ENCODE measurements at regions not wholly inside any gene's neighbourhood (a gene's known extent, or its start where the extent isn't known, plus 50 kb on each side); places are given as distances from the start of the nearest gene placed in this dataset.
"Not testable (repeated sequence)": the region's sequence is repeated elsewhere in the genome, so short reads cannot be mapped to it uniquely, and the experiment has no call there.

DNA sequence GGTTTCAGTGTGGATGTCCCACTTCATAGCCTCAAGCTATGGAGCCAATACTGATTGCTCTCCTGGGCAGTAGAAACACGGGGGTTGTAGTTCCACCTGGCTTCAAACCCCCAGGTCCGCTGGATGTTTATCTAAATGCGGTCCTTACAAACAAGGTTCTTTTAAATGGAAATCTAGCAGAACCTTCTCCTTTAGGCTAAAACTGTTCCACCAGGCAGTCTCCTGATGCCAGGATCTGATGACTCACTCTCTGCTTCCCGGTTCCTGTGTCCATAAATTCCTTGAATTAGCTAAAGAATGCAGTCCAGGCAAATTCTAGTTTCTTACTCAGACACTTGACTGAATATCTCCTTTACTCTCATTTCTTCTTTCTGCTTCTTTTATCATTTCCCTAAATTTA is 108.4 kb upstream of the FAM3C start:
- peak in 4 of 10 donors; percentile 20 to 74 (median 28) for DNase-seq
- intact Hi-C loops (cut with DNase I): no loop called here

DNA sequence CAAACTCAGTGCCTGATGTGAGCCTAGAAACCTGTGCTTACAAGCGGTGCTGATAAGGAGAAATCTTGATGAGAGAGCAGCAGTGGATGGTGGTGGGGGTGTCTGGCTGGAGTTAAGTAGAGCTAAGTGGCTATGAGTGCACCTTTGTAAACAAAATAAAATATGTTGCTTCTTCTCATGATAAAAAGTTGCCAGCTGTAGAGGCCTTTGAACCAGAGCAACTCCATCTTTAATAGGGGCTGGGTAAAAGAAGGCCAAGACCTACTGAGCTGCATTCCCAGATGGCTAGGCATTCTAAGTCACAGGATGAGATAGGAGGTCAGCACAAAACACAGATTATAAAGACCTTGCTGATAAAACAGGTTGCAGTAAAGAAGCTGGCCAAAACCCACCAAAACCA is 107.6 kb upstream of the FAM3C start:
- intact Hi-C loops (cut with DNase I): no loop called here
- DNase-seq: no peak

GRCh38 chr7:121503039-121503438 is 106.9 kb upstream of the FAM3C start:
- intact Hi-C loops (cut with DNase I): no loop called here
- no peak for DNase-seq

GRCh38 chr7:121501566-121501965 is 105.5 kb upstream of the FAM3C start:
- intact Hi-C loops (cut with DNase I): no loop called here
- DNase-seq: no peak

GRCh38 chr7:121500360-121501058 is 104.4 kb upstream of the FAM3C start:
- no peak for DNase-seq
- intact Hi-C loops (cut with DNase I): no loop called here

- no peak for DNase-seq
- intact Hi-C loops (cut with DNase I): no loop called here
Observed at GRCh38 chr7:121499624-121500023, 103.5 kb upstream of the FAM3C start.

- no peak for DNase-seq
- intact Hi-C loops (cut with DNase I): no loop called here
Observed at GRCh38 chr7:121498816-121499215, 102.7 kb upstream of the FAM3C start.

- intact Hi-C loops (cut with DNase I); DNase-seq: not testable (repeated sequence)
Observed at GRCh38 chr7:121497545-121497944, 101.4 kb upstream of the FAM3C start.

GRCh38 chr7:121494516-121494915 is 98.4 kb upstream of the FAM3C start:
- intact Hi-C loops (cut with DNase I): no loop called here
- no peak for DNase-seq

- intact Hi-C loops (cut with DNase I): no loop called here
Observed at GRCh38 chr7:121493553-121493952, 97.4 kb upstream of the FAM3C start.

DNA sequence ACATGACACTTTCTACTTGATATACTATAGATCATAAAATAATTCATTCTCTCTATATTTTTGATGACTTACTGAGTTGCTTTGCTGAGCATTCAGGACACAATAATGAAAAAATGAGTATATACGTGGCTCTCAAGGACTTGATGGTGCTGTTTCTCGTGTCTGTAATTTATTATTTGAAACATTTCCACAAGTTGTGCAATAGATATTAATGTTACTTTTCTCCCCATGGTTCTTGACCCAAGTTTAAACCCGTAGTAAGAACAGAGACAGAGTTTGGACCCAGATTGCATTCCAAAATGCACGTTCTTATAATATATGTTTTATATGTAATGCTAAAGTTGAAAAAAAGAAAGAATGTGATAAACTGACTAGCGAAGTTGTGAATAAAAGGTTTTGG is 94.2 kb upstream of the FAM3C start:
- intact Hi-C loops (cut with DNase I): no loop called here
- DNase-seq: no peak

More at GRCh38 chr7:121493553-121493952, 97.4 kb upstream of the FAM3C start:
- no peak for DNase-seq

GRCh38 chr7:121489440-121489839 is 93.3 kb upstream of the FAM3C start:
- intact Hi-C loops (cut with DNase I): no loop called here
- DNase-seq: no peak

DNA sequence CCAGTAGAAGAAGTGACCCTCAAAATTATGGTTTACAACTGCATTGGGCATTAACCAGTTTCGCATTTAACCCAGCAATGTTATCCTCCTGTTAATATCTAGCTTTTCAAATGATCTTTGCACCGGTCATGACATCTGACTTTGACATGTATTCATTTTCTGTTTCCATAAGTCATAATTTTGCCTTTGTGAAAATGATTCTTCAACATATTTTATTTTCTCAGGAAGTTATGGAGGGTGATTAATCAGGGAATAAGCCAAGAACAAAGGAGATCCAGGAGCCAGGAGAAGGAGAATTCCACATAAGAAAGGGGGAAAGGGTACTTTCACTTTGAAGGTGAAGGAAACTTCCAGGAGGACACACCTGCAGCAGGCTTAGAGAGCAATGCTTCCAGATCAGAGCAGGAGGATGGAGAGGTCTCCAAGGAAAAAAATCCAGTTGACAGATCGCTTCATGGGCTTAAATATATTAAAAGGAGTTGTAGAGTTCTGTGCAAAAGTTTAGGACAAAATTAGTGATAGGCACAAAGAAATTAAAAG is 92.1 kb upstream of the FAM3C start:
- no peak for DNase-seq
- intact Hi-C loops (cut with DNase I): no loop called here

- DNase-seq: no peak
- intact Hi-C loops (cut with DNase I): no loop called here
Observed at GRCh38 chr7:121486590-121486989, 90.5 kb upstream of the FAM3C start.

DNA sequence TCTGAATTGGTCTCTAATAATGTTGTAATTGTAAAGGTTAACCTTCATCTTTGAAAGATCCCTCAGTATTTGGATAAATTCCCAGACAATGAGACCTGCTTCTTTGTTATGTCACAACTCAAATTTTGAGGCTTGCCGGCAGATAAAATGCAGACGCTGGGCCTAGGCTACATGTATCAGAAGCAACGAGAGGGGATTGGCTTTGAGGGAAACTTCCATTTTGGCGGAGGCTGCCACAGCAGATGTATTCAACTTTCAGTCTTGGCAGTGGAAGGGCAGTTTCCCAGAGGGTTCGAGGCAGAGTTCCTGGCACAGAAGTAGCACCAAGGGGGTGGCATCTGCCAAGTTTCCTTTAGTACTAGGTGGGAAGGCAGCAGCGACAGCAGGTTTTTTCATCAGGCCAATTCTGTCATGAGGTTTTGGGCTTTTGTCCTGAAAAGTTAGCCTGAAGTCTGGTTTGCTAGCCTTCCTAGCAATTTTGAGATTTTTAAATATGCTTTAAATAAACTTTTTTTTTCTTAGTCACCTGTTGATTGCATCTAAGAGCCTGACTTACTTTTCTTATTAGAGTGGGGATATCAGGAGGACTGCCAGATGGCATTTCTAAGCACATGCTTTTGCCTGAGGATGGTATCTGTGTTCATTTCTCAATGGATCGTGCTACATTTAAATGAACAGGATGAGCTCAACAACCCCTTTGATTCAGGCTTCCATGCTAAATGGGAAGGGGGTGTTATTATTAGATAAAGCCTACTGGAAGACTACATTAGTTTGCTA is 89.5 kb upstream of the FAM3C start:
- intact Hi-C loops (cut with DNase I): no loop called here
- peak; percentile 19 to 92 (median 66) for DNase-seq

- intact Hi-C loops (cut with DNase I): no loop called here
- no peak for DNase-seq
Observed at GRCh38 chr7:121484089-121484763, 88.1 kb upstream of the FAM3C start.

GRCh38 chr7:121480566-121481335 is 84.6 kb upstream of the FAM3C start:
- intact Hi-C loops (cut with DNase I): no loop called here
- no peak for DNase-seq

DNA sequence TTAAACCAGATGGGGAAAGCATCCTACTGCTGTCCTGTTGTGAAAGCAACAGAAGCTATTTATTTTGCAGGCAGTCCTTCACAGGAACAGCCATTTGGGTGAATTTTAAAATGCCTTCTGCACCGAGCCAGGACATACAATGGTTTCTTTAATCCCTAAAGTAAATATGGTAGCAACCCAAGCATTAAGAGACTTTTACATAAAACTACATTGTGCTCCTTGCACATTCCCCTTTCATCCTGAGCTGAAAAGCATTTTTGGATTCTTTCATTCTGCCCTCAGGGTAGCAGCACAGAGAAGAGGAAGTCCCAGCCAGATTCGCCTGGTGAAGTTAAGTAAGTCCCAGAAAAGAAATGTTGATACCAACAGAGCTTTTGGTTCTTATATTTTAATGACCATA is 84.0 kb upstream of the FAM3C start:
- intact Hi-C loops (cut with DNase I): no loop called here
- DNase-seq: no peak

GRCh38 chr7:121479466-121479865 is 83.4 kb upstream of the FAM3C start:
- intact Hi-C loops (cut with DNase I): no loop called here
- no peak for DNase-seq

- intact Hi-C loops (cut with DNase I): no loop called here
- no peak for DNase-seq
Observed at GRCh38 chr7:121475806-121476205, 79.7 kb upstream of the FAM3C start.

- no peak for DNase-seq
- intact Hi-C loops (cut with DNase I): no loop called here
Observed at GRCh38 chr7:121474301-121474673, 78.2 kb upstream of the FAM3C start.

Measured in posterior cingulate gyrus (tissue), 11 donors.